Astrocyte (in vitro differentiated cells and primary cell): ENCODE measurements at regions not wholly inside any gene's neighbourhood (a gene's known extent, or its start where the extent isn't known, plus 50 kb on each side); places are given as distances from the start of the nearest gene placed in this dataset.

ENCODE experiments used
- DNase-seq: peaks from one replicate; pipeline ENCODE4 v3.0.0-alpha.2; 2010; ENCODE audit warnings: low read depth
- FAIRE-seq: peaks from 2 replicates; lab custom pipeline; 2011; peaks lifted over from hg19 to GRCh38; lab: Jason Lieb, UNC
- H2AFZ ChIP-seq: 2 replicates; pipeline ENCODE4 v1.6.0; 2012; ENCODE audit warnings: low read depth, low read length, inconsistent platforms
- H3K27ac ChIP-seq: 2 replicates; pipeline ENCODE4 v1.5.1; 2011; ENCODE audit warnings: low read depth, low read length, inconsistent platforms
- H3K27me3 ChIP-seq: 2 replicates; pipeline ENCODE4 v1.6.0; 2011; ENCODE audit warnings: low read length, inconsistent platforms; ENCODE audit not compliant: insufficient read depth
- H3K36me3 ChIP-seq: 2 replicates; pipeline ENCODE4 v1.5.1; 2011; ENCODE audit warnings: low read length, inconsistent platforms; ENCODE audit not compliant: insufficient read depth
- H3K4me1 ChIP-seq: 2 replicates; pipeline ENCODE4 v1.5.1; 2011; ENCODE audit warnings: low read length, inconsistent platforms; ENCODE audit not compliant: insufficient read depth
- H3K4me2 ChIP-seq: 2 replicates; pipeline ENCODE4 v1.6.0; 2012; ENCODE audit warnings: low read length, inconsistent platforms
- H3K4me3 ChIP-seq: 2 replicates; pipeline ENCODE4 v1.5.1; 2011; ENCODE audit warnings: low read depth, mild to moderate bottlenecking, low read length, inconsistent platforms; ENCODE audit not compliant: insufficient read depth
- H3K79me2 ChIP-seq: 2 replicates; pipeline ENCODE4 v1.6.0; 2012; ENCODE audit warnings: mild to moderate bottlenecking, low read length, inconsistent platforms; ENCODE audit not compliant: insufficient read depth
- H3K9ac ChIP-seq: 2 replicates; pipeline ENCODE4 v1.6.0; 2012; ENCODE audit warnings: mild to moderate bottlenecking, low read length, inconsistent platforms
- H3K9me3 ChIP-seq: 2 replicates; pipeline ENCODE4 v1.5.1; 2012; ENCODE audit warnings: low read depth, mild to moderate bottlenecking, low read length, inconsistent platforms; ENCODE audit not compliant: insufficient read depth
- H4K20me1 ChIP-seq: 2 replicates; pipeline ENCODE4 v1.6.0; 2012; ENCODE audit warnings: low read length, inconsistent platforms; ENCODE audit not compliant: insufficient read depth
- H3K27ac Mint-ChIP-seq: one replicate; pipeline ENCODE4 v1.8.0; 2021; ENCODE audit warnings: mild to moderate bottlenecking, mixed read lengths; ENCODE audit not compliant: unreplicated experiment
- H3K27me3 Mint-ChIP-seq: one replicate; pipeline ENCODE4 v1.8.0; 2021; ENCODE audit warnings: low read depth, mixed read lengths; ENCODE audit not compliant: unreplicated experiment
- H3K36me3 Mint-ChIP-seq: one replicate; pipeline ENCODE4 v1.8.0; 2021; ENCODE audit warnings: low read depth, mixed read lengths; ENCODE audit not compliant: unreplicated experiment
- H3K4me1 Mint-ChIP-seq: one replicate; pipeline ENCODE4 v1.8.0; 2021; ENCODE audit warnings: low read depth, mixed read lengths; ENCODE audit not compliant: unreplicated experiment
- H3K4me3 Mint-ChIP-seq: one replicate; pipeline ENCODE4 v1.8.0; 2021; ENCODE audit warnings: mild to moderate bottlenecking, moderate library complexity, mixed read lengths; ENCODE audit not compliant: unreplicated experiment
- H3K9me3 Mint-ChIP-seq: one replicate; pipeline ENCODE4 v1.8.0; 2021; ENCODE audit warnings: mild to moderate bottlenecking, mixed read lengths; ENCODE audit not compliant: unreplicated experiment
- EZH2 ChIP-seq: IDR thresholded peaks from 2 replicates; pipeline ENCODE4 v1.6.1; 2012; ENCODE audit warnings: mild to moderate bottlenecking, low read length, inconsistent platforms; ENCODE audit not compliant: insufficient read depth
- TF ChIP-seq, protein P1 (sequence below): IDR thresholded peaks from 2 replicates; pipeline ENCODE4 v1.5.1; 2011; ENCODE audit warnings: low read depth, mild to moderate bottlenecking, inconsistent platforms, low read length, moderate library complexity; ENCODE audit not compliant: insufficient read depth

DNA sequence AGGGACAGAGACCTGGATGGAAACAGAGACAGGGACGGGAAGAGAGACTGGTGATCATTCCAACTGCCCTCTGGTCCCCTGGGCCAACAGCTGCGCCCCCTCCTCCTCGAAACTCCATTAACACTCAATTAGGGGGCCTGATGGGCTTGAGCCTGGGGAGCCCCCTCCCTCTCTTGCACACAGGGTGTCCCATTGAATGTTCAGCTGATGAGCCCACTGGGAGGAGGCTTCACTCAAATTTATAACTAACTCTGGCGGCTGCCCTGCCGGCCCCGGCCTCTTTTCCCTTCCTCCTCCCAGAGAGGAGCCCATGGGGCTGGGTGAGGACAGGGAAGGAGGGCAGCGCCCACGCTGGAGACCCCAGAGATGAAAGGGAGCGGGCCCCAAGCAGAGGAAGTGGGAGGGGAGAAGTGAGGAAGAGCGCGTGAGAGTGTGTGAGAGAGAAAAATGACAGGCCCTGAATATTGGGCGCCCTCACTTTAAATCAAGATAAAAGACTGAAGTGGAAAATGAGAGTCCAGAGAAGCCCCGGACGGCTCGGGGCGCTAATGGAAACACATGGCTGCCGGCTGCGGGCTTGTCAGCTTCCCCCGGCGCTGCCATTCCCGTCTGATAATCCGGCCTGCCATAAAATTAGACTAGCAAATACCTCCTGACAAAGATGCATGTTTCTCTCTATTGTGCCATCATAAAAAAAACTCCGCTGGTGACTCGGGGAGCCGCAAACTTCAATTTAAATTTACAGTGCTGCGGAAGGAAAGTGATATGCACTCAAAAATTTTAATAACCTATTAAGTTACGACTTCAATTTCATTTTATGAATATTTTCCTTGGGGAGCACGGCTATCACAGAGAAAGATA lies 58.0 kb upstream of the PAX2 start:
- H3K36me3 ChIP-seq, result no peaks in the 10 kb centered on the region
- H3K36me3 Mint-ChIP-seq, result no peaks in the 10 kb centered on the region
- no peak overlapping the region for H3K9ac ChIP-seq
- no peaks in the 10 kb centered on the region for H4K20me1 ChIP-seq
- H3K4me1 ChIP-seq, result no peaks in the 10 kb centered on the region
- H3K27me3 ChIP-seq, result peaks cover 71% of the 10 kb centered on the region
- no peaks in the 10 kb centered on the region for H3K4me1 Mint-ChIP-seq
- no peak overlapping the region for H3K4me3 ChIP-seq
- no peaks in the 10 kb centered on the region for H3K79me2 ChIP-seq
- H3K4me2 ChIP-seq, result no peak overlapping the region
- peaks cover 94% of the 10 kb centered on the region for H3K27me3 Mint-ChIP-seq
- no peak overlapping the region for H3K27ac ChIP-seq
- H3K9me3 ChIP-seq, result no peaks in the 10 kb centered on the region
- FAIRE-seq (no peak), DNase-seq (no peak)
- H3K9me3 Mint-ChIP-seq, result peaks cover 3% of the 10 kb centered on the region
- TF ChIP-seq, protein P1, sequence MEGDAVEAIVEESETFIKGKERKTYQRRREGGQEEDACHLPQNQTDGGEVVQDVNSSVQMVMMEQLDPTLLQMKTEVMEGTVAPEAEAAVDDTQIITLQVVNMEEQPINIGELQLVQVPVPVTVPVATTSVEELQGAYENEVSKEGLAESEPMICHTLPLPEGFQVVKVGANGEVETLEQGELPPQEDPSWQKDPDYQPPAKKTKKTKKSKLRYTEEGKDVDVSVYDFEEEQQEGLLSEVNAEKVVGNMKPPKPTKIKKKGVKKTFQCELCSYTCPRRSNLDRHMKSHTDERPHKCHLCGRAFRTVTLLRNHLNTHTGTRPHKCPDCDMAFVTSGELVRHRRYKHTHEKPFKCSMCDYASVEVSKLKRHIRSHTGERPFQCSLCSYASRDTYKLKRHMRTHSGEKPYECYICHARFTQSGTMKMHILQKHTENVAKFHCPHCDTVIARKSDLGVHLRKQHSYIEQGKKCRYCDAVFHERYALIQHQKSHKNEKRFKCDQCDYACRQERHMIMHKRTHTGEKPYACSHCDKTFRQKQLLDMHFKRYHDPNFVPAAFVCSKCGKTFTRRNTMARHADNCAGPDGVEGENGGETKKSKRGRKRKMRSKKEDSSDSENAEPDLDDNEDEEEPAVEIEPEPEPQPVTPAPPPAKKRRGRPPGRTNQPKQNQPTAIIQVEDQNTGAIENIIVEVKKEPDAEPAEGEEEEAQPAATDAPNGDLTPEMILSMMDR, result no peak
- no peak overlapping the region for H3K4me3 Mint-ChIP-seq
- H2AFZ ChIP-seq, result no peak overlapping the region
- H3K27ac Mint-ChIP-seq, result no peak overlapping the region

DNA sequence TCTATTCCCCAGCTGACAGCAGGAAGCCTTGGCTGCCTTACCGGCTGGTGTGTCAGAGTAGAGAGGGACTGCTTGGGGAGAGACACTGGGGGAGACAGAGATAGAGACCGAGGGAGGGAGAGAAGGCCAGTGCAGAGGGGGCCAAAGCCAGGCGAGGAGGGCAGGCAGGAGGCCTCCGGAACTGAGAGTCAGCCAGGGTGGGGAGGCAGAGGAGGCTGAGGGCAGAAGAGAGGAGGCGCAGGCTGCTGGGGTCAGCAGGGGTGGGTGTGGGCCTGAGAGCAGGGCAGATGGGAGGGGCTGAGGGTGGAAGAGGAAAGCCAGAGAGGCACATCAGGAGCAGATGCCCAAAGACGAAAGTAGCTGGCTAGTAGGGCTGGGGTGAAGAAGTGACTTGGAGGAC lies 57.2 kb upstream of the PAX2 start:
- Histone ChIP-seq H3K4me2 (no peak overlapping the region), H3K79me2 (no peaks in the 10 kb centered on the region), H3K36me3 (no peaks in the 10 kb centered on the region), H3K27ac (no peak overlapping the region), H3K4me3 (no peak overlapping the region), H2AFZ (no peak overlapping the region), H3K9me3 (no peaks in the 10 kb centered on the region), H3K4me1 (no peaks in the 10 kb centered on the region), H4K20me1 (no peaks in the 10 kb centered on the region), H3K27me3 (peaks cover 63% of the 10 kb centered on the region), H3K9ac (no peak overlapping the region)
- TF ChIP-seq EZH2, result no peak
- TF ChIP-seq, protein P1, result no peak
- peaks cover 89% of the 10 kb centered on the region for H3K27me3 Mint-ChIP-seq
- no peak overlapping the region for H3K4me3 Mint-ChIP-seq
- no peaks in the 10 kb centered on the region for H3K36me3 Mint-ChIP-seq
- FAIRE-seq (no peak), DNase-seq (no peak)
- H3K4me1 Mint-ChIP-seq, result no peaks in the 10 kb centered on the region
- H3K27ac Mint-ChIP-seq, result no peak overlapping the region
- peaks cover 3% of the 10 kb centered on the region for H3K9me3 Mint-ChIP-seq

DNA sequence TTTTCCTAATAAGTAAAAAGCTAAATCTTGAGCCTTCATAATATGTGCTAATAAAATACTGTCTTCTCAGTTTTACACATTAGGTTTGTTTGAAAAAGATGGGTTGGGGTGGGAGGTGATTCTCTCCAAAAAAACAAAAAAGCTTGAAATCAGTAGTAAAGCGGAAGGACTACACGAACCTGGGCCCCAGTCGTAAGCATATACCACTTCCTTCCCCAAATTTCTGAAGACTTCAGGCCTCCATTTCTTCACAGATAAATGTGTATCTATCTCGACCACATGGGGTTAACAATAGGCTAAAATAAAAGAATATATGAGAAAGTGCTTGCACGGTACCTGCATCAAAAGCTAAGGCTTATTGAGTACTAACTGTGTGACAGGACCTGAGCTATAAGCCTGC lies 51.6 kb upstream of the PAX2 start:
- no peak overlapping the region for H3K27ac Mint-ChIP-seq
- TF ChIP-seq, protein P1, result no peak
- no peak for TF ChIP-seq EZH2
- no peak overlapping the region for H3K4me3 Mint-ChIP-seq
- Histone ChIP-seq H3K4me2 (no peak overlapping the region), H3K27me3 (peaks cover 36% of the 10 kb centered on the region), H3K79me2 (no peaks in the 10 kb centered on the region), H3K4me1 (no peaks in the 10 kb centered on the region), H3K9ac (no peak overlapping the region), H3K36me3 (no peaks in the 10 kb centered on the region), H3K9me3 (no peaks in the 10 kb centered on the region), H2AFZ (no peak overlapping the region), H4K20me1 (no peaks in the 10 kb centered on the region), H3K4me3 (no peak overlapping the region), H3K27ac (no peak overlapping the region)
- no peaks in the 10 kb centered on the region for H3K36me3 Mint-ChIP-seq
- H3K4me1 Mint-ChIP-seq, result no peaks in the 10 kb centered on the region
- FAIRE-seq (no peak), DNase-seq (no peak)
- peaks cover 67% of the 10 kb centered on the region for H3K27me3 Mint-ChIP-seq
- peaks cover 2% of the 10 kb centered on the region for H3K9me3 Mint-ChIP-seq
